ENCODE measurements at regions not wholly inside any gene's neighbourhood (a gene's known extent, or its start where the extent isn't known, plus 50 kb on each side); places are given as distances from the start of the nearest gene placed in this dataset.
A peak's percentile ranks its signal among the peaks of the same experiment; 100 is the strongest.

GRCh38 chr14:38098074-38098836 is 109.4 kb upstream of the SSTR1 start:
- DNase-seq (ENCODE audit: low spot score in 2 of 2) = no peak
- FAIRE-seq = no peak

GRCh38 chr14:38101679-38102078 is 106.0 kb upstream of the SSTR1 start:
- FAIRE-seq (no peak), DNase-seq (ENCODE audit: low spot score in 2 of 2) (no peak)

GRCh38 chr14:38103542-38104225 is 104.0 kb upstream of the SSTR1 start:
- no peak for FAIRE-seq
- DNase-seq (ENCODE audit: low spot score in 2 of 2) = no peak

- DNase-seq (ENCODE audit: low spot score in 2 of 2) (no peak), FAIRE-seq (no peak)
Observed at GRCh38 chr14:38105106-38105702, 102.5 kb upstream of the SSTR1 start.

GRCh38 chr14:38107216-38107631 is 100.5 kb upstream of the SSTR1 start:
- DNase-seq (ENCODE audit: low spot score in 2 of 2) (no peak), FAIRE-seq (no peak)

GRCh38 chr14:38108681-38109080 is 99.0 kb upstream of the SSTR1 start:
- FAIRE-seq = no peak
- DNase-seq (ENCODE audit: low spot score in 2 of 2) = no peak

GRCh38 chr14:38110258-38110657 is 97.4 kb upstream of the SSTR1 start:
- no peak for DNase-seq (ENCODE audit: low spot score in 2 of 2)
- FAIRE-seq = no peak

GRCh38 chr14:38111046-38111445 is 96.7 kb upstream of the SSTR1 start:
- DNase-seq (ENCODE audit: low spot score in 2 of 2) = no peak
- FAIRE-seq = no peak

- FAIRE-seq = no peak
- no peak for DNase-seq (ENCODE audit: low spot score in 2 of 2)
Observed at GRCh38 chr14:38113546-38113945, 94.2 kb upstream of the SSTR1 start.

GRCh38 chr14:38116895-38117294 is 90.8 kb upstream of the SSTR1 start:
- FAIRE-seq (no peak), DNase-seq (ENCODE audit: low spot score in 2 of 2) (no peak)

- FAIRE-seq = no peak
- no peak for DNase-seq (ENCODE audit: low spot score in 2 of 2)
Observed at GRCh38 chr14:38120109-38120508, 87.6 kb upstream of the SSTR1 start.

GRCh38 chr14:38121320-38122020 is 86.2 kb upstream of the SSTR1 start:
- no peak for DNase-seq (ENCODE audit: low spot score in 2 of 2)
- peak; percentile 31 for FAIRE-seq

- no peak for DNase-seq (ENCODE audit: low spot score in 2 of 2)
- FAIRE-seq = no peak
Observed at GRCh38 chr14:38122241-38122640, 85.5 kb upstream of the SSTR1 start.

GRCh38 chr14:38124506-38124905 is 83.2 kb upstream of the SSTR1 start:
- DNase-seq (ENCODE audit: low spot score in 2 of 2) (no peak), FAIRE-seq (no peak)

GRCh38 chr14:38125481-38126037 is 82.1 kb upstream of the SSTR1 start:
- no peak for FAIRE-seq
- no peak for DNase-seq (ENCODE audit: low spot score in 2 of 2)

- no peak for FAIRE-seq
- DNase-seq (ENCODE audit: low spot score in 2 of 2) = no peak
Observed at GRCh38 chr14:38127356-38127755, 80.3 kb upstream of the SSTR1 start.

GRCh38 chr14:38127784-38128183 is 79.9 kb upstream of the SSTR1 start:
- DNase-seq (ENCODE audit: low spot score in 2 of 2) = no peak
- no peak for FAIRE-seq

- FAIRE-seq = no peak
- DNase-seq (ENCODE audit: low spot score in 2 of 2) = no peak
Observed at GRCh38 chr14:38128640-38129039, 79.1 kb upstream of the SSTR1 start.

GRCh38 chr14:38129192-38129591 is 78.5 kb upstream of the SSTR1 start:
- FAIRE-seq = no peak
- no peak for DNase-seq (ENCODE audit: low spot score in 2 of 2)

- FAIRE-seq (no peak), DNase-seq (ENCODE audit: low spot score in 2 of 2) (no peak)
Observed at GRCh38 chr14:38129705-38130104, 78.0 kb upstream of the SSTR1 start.
